Cerebellar cortex (tissue), 1 donor: ENCODE measurements at regions not wholly inside any gene's neighbourhood (a gene's known extent, or its start where the extent isn't known, plus 50 kb on each side); places are given as distances from the start of the nearest gene placed in this dataset.
"Not testable (repeated sequence)": the region's sequence is repeated elsewhere in the genome, so short reads cannot be mapped to it uniquely, and the experiment has no call there.

ENCODE experiments used
- DNase-seq: peaks from one replicate; pipeline ENCODE4 v3.0.0-alpha.2; 2015; ENCODE audit warnings: low spot score

DNA sequence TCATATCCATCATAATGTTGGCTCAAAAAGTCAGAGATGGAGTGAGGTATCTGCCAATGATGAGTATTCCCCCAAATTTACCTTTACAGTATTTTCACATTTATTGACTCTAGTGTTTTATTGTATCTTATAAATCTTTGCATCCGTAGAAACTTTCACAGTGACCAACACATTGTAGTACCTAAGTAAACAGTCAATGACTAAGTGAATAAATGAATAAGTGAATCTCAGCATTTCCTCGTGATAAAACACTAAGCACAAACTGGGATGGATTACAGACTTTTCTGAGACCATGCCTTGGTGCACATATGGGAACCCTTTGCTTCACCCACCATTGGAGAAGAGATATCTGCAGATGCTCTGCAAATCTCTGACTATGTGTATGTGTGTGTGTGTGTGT is 429.9 kb downstream of the NR4A2 start:
- no peak for DNase-seq

DNA sequence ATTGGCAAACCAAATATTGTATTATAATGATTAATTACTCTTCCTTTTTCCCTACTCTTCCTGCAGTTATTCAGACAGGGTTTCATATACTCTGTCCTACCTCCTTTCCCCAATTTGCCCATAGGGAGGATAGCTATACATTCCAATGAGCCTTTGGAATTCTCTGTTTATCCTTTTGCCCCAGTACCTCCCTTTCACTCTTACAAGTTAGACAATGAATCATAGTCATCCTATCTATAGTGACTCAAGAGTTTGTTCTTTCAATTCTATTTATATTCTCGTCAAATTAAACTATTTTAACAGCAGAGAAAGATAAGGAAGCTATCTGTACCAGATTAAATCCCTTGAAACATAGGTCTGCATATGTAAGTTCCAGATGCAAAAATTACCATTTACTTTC is 437.5 kb downstream of the NR4A2 start:
- no peak for DNase-seq

DNA sequence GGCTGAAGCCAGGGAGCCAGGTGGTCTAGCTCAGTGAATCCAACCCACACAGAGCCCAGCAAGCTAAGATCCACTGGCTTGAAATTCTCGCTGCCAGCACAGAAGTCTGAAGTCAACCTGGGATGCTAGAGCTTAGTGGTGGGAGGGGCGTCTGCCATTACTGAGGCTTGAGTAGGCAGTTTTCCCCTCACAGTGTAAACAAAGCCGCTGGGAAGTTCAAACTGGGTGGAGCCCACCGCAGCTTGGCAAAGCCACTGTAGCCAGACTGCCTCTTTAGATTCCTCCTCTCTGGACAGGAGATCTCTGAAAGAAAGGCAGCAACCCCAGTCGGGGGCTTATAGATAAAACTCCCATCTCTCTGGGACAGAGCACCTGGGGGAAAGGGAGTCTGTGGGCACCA is 452.1 kb downstream of the NR4A2 start:
- DNase-seq, result not testable (repeated sequence)

DNA sequence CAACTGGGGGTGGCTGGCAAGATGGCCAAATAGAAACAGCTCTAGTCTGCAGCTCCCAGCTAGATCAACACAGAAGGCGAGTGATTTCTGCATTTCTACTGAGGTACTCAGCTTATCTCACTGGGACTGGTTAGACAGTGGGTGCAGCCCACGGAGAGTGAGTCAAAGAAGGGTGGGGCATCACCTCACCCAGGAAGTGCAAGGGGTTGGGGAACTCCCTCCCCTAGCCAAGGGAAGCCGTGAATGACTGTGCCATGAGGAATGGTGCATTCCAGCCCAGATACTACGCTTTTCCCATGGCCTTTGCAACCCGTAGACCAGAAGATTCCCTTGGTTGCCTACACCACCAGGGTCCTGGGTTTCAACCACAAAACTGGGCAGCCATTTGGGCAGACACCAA is 452.6 kb downstream of the NR4A2 start:
- DNase-seq, result not testable (repeated sequence)

- no peak for DNase-seq
Measured at GRCh38 chr2:155872396-155872795, 460.1 kb downstream of the NR4A2 start.

GRCh38 chr2:155871940-155872339 is 460.6 kb downstream of the NR4A2 start:
- no peak for DNase-seq

GRCh38 chr2:155867564-155867963 is 465.0 kb downstream of the NR4A2 start:
- DNase-seq, result no peak

GRCh38 chr2:155866477-155866876 is 466.0 kb downstream of the NR4A2 start:
- DNase-seq, result no peak

GRCh38 chr2:155852156-155852555 is 480.4 kb downstream of the NR4A2 start:
- no peak for DNase-seq

- DNase-seq, result no peak
Measured at GRCh38 chr2:155846259-155846658, 486.3 kb downstream of the NR4A2 start.

- DNase-seq, result no peak
Measured at GRCh38 chr2:155844461-155844860, 488.1 kb downstream of the NR4A2 start.

DNA sequence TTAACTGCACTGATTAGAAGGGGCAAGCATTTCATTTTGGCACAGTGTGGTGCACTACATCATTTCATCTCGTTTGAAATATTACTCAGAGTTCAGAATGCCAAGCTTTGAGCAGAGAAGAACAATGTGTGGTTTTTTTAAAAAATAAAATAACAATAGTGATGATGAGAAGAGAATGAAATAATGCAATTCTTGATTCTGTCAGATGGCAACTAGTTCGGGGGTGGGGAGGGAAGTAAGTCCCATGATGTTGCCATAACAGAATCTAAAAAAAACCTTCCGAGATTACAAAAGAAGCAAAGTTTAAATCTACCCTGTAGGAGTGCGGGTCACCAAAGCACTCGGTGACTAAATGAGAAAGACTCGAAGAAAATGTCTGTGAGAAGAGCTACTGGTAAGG is 490.4 kb downstream of the NR4A2 start:
- DNase-seq, result no peak

DNA sequence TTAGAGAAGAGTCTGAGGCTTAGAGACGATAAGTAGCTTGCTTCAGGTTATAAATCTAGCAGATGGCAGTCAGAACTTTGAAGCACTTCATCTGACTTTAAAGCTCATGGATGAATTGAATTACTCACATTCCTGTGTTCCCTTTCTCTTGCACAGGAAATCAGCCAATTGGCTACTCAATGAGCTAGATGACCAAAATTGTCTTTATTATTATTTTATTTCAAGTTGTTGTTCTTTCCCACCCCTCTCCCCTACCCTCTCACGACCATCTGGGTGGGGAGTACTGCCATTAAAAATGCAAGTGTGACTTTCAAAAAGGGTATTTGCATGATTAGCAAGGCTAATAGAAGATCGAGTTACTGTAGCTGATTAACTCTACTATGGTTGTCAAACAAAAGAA is 491.1 kb downstream of the NR4A2 start:
- DNase-seq, result no peak

DNA sequence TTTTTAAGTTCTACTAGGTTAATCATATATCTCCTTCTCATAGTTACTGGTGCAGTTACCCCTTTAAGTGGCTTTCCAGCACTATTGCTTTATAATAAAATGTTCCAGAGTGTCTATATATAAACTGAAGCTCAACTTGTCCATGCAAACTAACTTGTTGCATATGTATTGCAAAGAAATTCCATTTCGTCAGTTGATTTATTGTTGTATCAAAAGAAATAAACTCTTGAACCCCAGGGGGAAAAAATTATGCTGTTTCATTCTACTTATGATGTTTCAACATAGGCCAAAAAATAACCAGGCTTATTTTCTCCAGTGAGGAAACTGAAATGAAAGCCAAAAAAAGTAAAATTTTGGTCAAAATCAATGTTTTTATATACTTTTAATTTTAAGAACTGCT is 491.9 kb downstream of the NR4A2 start:
- no peak for DNase-seq

DNA sequence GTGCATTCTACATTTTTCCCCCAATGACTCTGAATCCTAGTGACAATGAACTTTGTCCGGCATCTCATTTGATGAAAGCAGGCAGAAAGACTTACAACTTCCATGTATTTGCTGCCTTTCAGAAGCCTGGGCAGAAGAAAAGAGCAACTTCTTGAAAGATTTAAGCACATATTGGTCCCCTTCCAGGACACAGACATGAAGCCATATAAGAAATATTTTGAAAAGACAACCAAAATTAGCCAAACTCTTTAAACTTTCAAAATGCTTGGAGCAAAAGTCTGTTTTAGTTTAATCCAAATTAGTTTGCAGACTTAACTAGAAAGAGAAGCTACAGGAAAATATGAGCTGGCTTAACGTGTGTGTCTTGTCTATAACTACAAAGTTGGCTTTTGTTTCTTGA is 492.5 kb downstream of the NR4A2 start:
- DNase-seq, result no peak

GRCh38 chr2:155839436-155839835 is 493.1 kb downstream of the NR4A2 start:
- DNase-seq, result no peak

- no peak for DNase-seq
Measured at GRCh38 chr2:155836439-155836838, 496.1 kb downstream of the NR4A2 start.

- DNase-seq, result no peak
Measured at GRCh38 chr2:155830817-155831579, 501.5 kb downstream of the NR4A2 start.

DNA sequence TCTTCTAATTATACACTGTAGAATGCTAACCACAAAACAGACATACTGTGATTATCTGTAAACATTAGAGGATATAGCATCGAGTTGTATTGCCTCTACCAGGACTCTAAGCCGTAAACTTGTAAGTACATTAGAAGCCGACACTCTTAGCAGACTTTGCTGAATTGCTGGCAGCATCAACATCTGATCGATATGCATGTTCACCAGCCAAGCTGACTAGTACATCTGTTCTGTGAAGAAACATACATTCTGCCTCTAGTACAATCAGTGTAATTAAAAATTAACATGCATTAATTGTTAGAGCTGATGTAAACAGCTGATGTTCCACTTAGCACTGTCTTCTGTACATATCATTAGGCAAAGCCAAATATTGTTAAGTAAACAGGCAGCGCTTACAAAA is 502.2 kb downstream of the NR4A2 start:
- DNase-seq, result no peak

DNA sequence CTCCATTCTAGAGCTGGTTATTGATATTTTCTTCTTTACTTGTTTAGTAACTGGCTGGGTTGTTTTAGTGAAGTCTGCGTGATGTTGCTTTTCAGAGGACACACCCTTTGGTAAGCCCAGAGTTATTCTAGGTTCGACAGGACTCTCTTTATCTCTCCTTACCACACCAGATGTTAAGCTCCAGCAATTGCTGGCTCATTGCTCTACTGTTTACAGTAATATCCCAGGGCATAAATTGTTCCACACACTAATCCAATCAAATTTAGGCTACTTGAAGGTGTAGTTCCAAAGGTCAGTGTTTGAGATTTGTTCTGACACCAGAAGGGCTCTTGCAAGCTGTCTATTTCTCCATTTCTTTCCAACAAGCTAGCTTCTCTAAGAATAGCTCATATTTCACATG is 506.6 kb downstream of the NR4A2 start:
- DNase-seq, result no peak

GRCh38 chr2:155815851-155816250 is 516.7 kb downstream of the NR4A2 start:
- DNase-seq, result peak; percentile 11

DNA sequence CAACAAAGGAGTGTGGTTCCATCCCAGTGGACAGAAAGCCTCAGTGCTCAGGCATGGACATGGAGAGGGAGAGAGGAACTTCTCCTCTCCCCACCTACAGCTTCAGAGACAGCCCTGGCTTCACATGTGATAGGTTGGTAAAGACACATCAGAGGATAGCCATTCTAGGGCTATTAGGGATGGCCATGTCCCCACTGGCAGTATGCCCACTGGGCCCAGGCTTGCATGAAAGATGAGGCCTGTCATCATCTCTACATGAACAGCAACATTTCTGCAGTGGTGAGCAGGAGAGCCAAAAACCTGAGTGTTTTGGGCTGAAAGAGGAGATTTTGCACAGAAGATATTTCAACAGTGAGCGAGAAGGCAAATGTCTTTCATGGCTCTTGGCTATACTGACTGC is 517.2 kb downstream of the NR4A2 start:
- DNase-seq, result no peak

DNA sequence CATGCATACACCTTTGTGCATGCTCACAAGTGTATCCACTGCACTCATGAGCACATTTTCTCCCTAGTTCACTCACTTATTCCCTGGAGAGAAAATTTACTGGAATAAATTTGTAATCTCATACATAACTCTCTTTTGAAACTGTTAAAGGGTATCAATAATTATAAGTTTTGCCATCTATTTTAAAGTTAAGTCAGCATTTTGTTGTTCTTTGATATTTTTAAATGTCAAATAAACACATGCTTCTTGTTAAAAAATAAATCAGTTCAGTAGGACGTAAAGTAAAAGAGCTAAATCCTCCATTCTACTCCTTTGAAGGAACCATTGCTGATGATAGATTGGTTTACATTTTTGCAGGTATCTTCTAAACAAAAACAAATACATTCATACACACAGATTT is 522.1 kb downstream of the NR4A2 start:
- no peak for DNase-seq

DNA sequence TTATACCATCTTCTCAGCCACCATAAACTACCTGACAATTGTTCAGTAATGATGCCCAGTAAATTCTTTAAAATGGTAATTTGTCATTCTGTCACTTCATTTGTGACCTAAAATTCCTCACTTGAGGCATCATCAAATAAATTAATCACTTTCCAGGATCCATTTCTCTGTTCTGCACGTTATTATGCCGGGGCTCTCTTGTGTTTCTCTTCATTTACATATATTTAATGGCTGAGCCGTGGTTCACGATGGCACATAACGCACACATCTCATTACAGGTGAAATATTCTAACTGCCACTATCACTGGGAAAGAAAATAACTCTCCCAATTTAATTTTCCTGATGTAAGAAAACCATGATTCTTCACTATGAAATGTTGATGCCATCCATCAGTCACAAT is 529.6 kb downstream of the NR4A2 start:
- DNase-seq, result no peak
